HepG2 (cell line): ENCODE measurements at regions not wholly inside any gene's neighbourhood (a gene's known extent, or its start where the extent isn't known, plus 50 kb on each side); places are given as distances from the start of the nearest gene placed in this dataset.

Experiments
- ATAC-seq: fragments of 200-7000 bp; cut with Tn5 transposase; 3 replicates; pipeline ENCODE4 v1.9.1; 2020; ENCODE audit warnings: mild to moderate bottlenecking, moderate library complexity
- BruUV-seq: library from RNA; stranded (reverse); fragments of 400-500 nt; replicated peaks from 2 replicates; lab custom pipeline; 2021; lab: Mats Ljungman, UMichigan
- CTCF ChIA-PET: fragments of 300-600 bp; formaldehyde crosslinking; extraction: SDS; loops from one replicate; lab custom pipeline; 2021; ENCODE audit warnings: low total read pairs, inconsistent platforms, low intra/inter-chr PET ratio; lab: Yijun Ruan, JAX
- POLR2A ChIA-PET: fragments of 350-600 bp; sonication (Branson Sonifier 250); formaldehyde crosslinking; loops from one replicate; lab custom pipeline; 2020; ENCODE audit warnings: antibody characterized with exemption, inconsistent platforms; lab: Yijun Ruan, JAX
- DNase-seq: peaks from one replicate; pipeline ENCODE4 v3.0.0-alpha.2; 2015; ENCODE audit warnings: low spot score
- FAIRE-seq: peaks from 3 replicates; lab custom pipeline; 2011; peaks lifted over from hg19 to GRCh38; lab: Jason Lieb, UNC
- H2AFZ ChIP-seq: one replicate; pipeline ENCODE4 v1.6.1; 2011; ENCODE audit warnings: low read length, inconsistent platforms
- H3K27ac ChIP-seq: fragments of 300-600 bp; 3 replicates; pipeline ENCODE4 v1.8.0; 2011; ENCODE audit warnings: mixed run types, mild to moderate bottlenecking, mixed read lengths, low read length, inconsistent platforms; ENCODE audit not compliant: insufficient read depth; ENCODE audit errors: extremely low read length
- H3K27me3 ChIP-seq, 2 experiments: fragments of 200-600 bp in 1 of 2; 2 replicates in 1 of 2; 3 replicates in 1 of 2; pipeline versions ENCODE4 v1.6.0 to v1.8.0; 2011; ENCODE audit warnings: low read length in 2 of 2, mild to moderate bottlenecking in 2 of 2, moderate library complexity in 2 of 2, inconsistent platforms in 1 of 2; ENCODE audit not compliant: insufficient read depth in 2 of 2, control insufficient read depth in 1 of 2
- H3K36me3 ChIP-seq, 2 experiments: fragments of 200-600 bp in 1 of 2; replicated peaks in 1 of 2; 2 replicates in 1 of 2; 3 replicates in 1 of 2; pipeline versions ENCODE4 v1.5.1 to v1.8.0; 2011; ENCODE audit warnings: low read length in 2 of 2, inconsistent platforms in 1 of 2; ENCODE audit not compliant: insufficient read depth in 2 of 2, control insufficient read depth in 1 of 2
- H3K4me1 ChIP-seq: 2 replicates; pipeline ENCODE4 v1.5.1; 2012; ENCODE audit warnings: low read length, inconsistent platforms; ENCODE audit not compliant: insufficient read depth
- H3K4me2 ChIP-seq: 2 replicates; pipeline ENCODE4 v1.6.0; 2011; ENCODE audit warnings: low read depth, low read length, inconsistent platforms
- H3K4me3 ChIP-seq, 3 experiments: fragments of 200-600 bp in 1 of 3; sonication (generic), shearing (Covaris generic) in 1 of 3; replicated peaks in 1 of 3; 2 replicates each; pipeline ENCODE4 v1.5.1; 2011 to 2016; ENCODE audit warnings: low read length in 3 of 3, inconsistent platforms in 2 of 3, low read depth in 2 of 3, mild to moderate bottlenecking in 2 of 3, control low read depth in 1 of 3, mixed read lengths in 1 of 3; ENCODE audit not compliant: insufficient read depth in 1 of 3
- H3K79me2 ChIP-seq: one replicate; pipeline ENCODE4 v1.6.1; 2011; ENCODE audit warnings: low read length, inconsistent platforms; ENCODE audit not compliant: insufficient read depth
- H3K9ac ChIP-seq: 2 replicates; pipeline ENCODE4 v1.6.0; 2011; ENCODE audit warnings: mild to moderate bottlenecking, low read depth, low read length, inconsistent platforms; ENCODE audit not compliant: insufficient read depth
- H3K9me3 ChIP-seq: 2 replicates; pipeline ENCODE4 v1.5.1; 2012; ENCODE audit warnings: mild to moderate bottlenecking, low read length
- H4K20me1 ChIP-seq: 2 replicates; pipeline ENCODE4 v1.6.0; 2011; ENCODE audit warnings: inconsistent platforms, mild to moderate bottlenecking, low read length, moderate library complexity; ENCODE audit not compliant: insufficient read depth
- CENPBD1 ChIP-seq: sonication (generic); formaldehyde crosslinking; IDR thresholded peaks from 2 replicates; pipeline ENCODE4 v1.8.0; 2022; ENCODE audit warnings: missing genetic modification reagents, low read depth, mild to moderate bottlenecking, borderline replicate concordance
- HNRNPK ChIP-seq: fragments of 200-400 bp; formaldehyde crosslinking; IDR thresholded peaks from 2 replicates; pipeline ENCODE4 v1.6.1; 2018; ENCODE audit warnings: low read length, low read depth, moderate library complexity, mild to moderate bottlenecking; ENCODE audit not compliant: poor library complexity, severe bottlenecking
- HOXD1 ChIP-seq: sonication (generic); formaldehyde crosslinking; IDR thresholded peaks from 2 replicates; pipeline ENCODE4 v1.5.0; 2020; ENCODE audit warnings: missing genetic modification reagents
- IRF2 ChIP-seq: IDR thresholded peaks from 2 replicates; pipeline ENCODE4 v1.6.1; 2018; ENCODE audit warnings: missing genetic modification reagents, missing compliant biosample characterization
- KAT2B ChIP-seq: fragments of 150-350 bp; IDR thresholded peaks from 2 replicates; pipeline ENCODE4 v1.6.1; 2014; ENCODE audit warnings: low read depth, low read length, borderline replicate concordance
- MEIS2 ChIP-seq: sonication (generic); formaldehyde crosslinking; IDR thresholded peaks from 2 replicates; pipeline ENCODE4 v1.9.0; 2021; ENCODE audit warnings: mild to moderate bottlenecking, missing genetic modification reagents
- NFE2L1 ChIP-seq: sonication (generic); formaldehyde crosslinking; IDR thresholded peaks from 2 replicates; pipeline ENCODE4 v1.4.0; 2020; ENCODE audit warnings: missing genetic modification reagents, mild to moderate bottlenecking, borderline replicate concordance
- NFE2L2 ChIP-seq: fragments of 150-350 bp; IDR thresholded peaks from 2 replicates; pipeline ENCODE4 v1.6.1; 2014; ENCODE audit warnings: low read length
- RARA ChIP-seq: IDR thresholded peaks from 2 replicates; pipeline ENCODE4 v1.6.1; 2016; ENCODE audit warnings: missing genetic modification reagents, missing compliant biosample characterization
- SOX5 ChIP-seq: IDR thresholded peaks from 2 replicates; pipeline ENCODE4 v1.6.1; 2016; ENCODE audit warnings: borderline replicate concordance
- TBX2 ChIP-seq: sonication (generic); formaldehyde crosslinking; IDR thresholded peaks from 2 replicates; pipeline ENCODE4 v1.5.0; 2020; ENCODE audit warnings: missing genetic modification reagents, mild to moderate bottlenecking, borderline replicate concordance
- THAP11 ChIP-seq: IDR thresholded peaks from 2 replicates; pipeline ENCODE4 v1.6.1; 2016; ENCODE audit warnings: missing biosample characterization, missing genetic modification reagents
- ZNF12 ChIP-seq: sonication (generic); formaldehyde crosslinking; IDR thresholded peaks from 2 replicates; pipeline ENCODE4 v1.5.0; 2020; ENCODE audit warnings: missing genetic modification reagents
- ZNF329 ChIP-seq: sonication (generic); formaldehyde crosslinking; IDR thresholded peaks from 2 replicates; pipeline ENCODE4 v1.9.0; 2021; ENCODE audit warnings: low read depth, mild to moderate bottlenecking, missing genetic modification reagents
- WGBS: methylation state at CpG from one replicate; pipeline ENCODE4 v1.1.6; 2017; ENCODE audit warnings: low lambda C conversion rate; 5-methylcytosine and 5-hydroxymethylcytosine counted together
- in situ Hi-C: cut with HindIII; loops from 2 replicates; pipeline ENCODE4 v1.10.0; 2017; ENCODE audit warnings: low pct_unique_long_range_greater_than_20kb; ENCODE audit not compliant: extremely low pct_ligation_motif_present
- intact Hi-C: fragments of 100-400 bp; cut with micrococcal nuclease; formaldehyde crosslinking; loops from one replicate; pipeline ENCODE4 v1.10.0; 2022; ENCODE audit not compliant: unreplicated experiment

- Histone ChIP-seq H4K20me1 (no peaks in the 10 kb centered on the region), H3K27me3 (no peaks in the 10 kb centered on the region; a peak in 1 of 5 replicates), H3K79me2 (no peaks in the 10 kb centered on the region), H3K9me3 (no peaks in the 10 kb centered on the region), H2AFZ (no peak overlapping the region), H3K4me2 (no peak overlapping the region), H3K36me3 (no peaks in the 10 kb centered on the region), H3K4me1 (no peaks in the 10 kb centered on the region), H3K4me3 (no peak overlapping the region), H3K27ac (no peak overlapping the region), H3K9ac (no peak overlapping the region)
- ATAC-seq (no peak), FAIRE-seq (no peak), DNase-seq (no peak)
- ChIA-PET CTCF (no interaction called here), POLR2A (no interaction called here)
- no TSS peak for BruUV-seq
- WGBS = 41% methylated on average over 2 of the region's 2 CpGs
- in situ Hi-C loops (no loop called here), intact Hi-C loops (no loop called here)
- no peak for TF ChIP-seq HOXD1 (CRISPR knock-in tag)
- TF ChIP-seq RARA (CRISPR knock-in tag) = no peak
- no peak for TF ChIP-seq THAP11
- no peak for TF ChIP-seq CENPBD1 (CRISPR knock-in tag)
- no peak for TF ChIP-seq IRF2 (CRISPR knock-in tag)
- peak; percentile 64; the same call in 1 of the 2 replicates for TF ChIP-seq ZNF12 (CRISPR knock-in tag)
- no peak for TF ChIP-seq TBX2 (CRISPR knock-in tag)
Observed at GRCh38 chr3:71975573-71975972, 190.6 kb upstream of the PROK2 start.

- H3K9me3 ChIP-seq = no peaks in the 10 kb centered on the region
- no peaks in the 10 kb centered on the region for H3K36me3 ChIP-seq
- CTCF ChIA-PET = no interaction called here
- intact Hi-C loops = no loop called here
- ATAC-seq (no peak), DNase-seq (no peak)
- no peak overlapping the region for H2AFZ ChIP-seq
- BruUV-seq = no TSS peak
- H3K27me3 ChIP-seq = no peaks in the 10 kb centered on the region; a peak in 1 of 5 replicates
- no peak for TF ChIP-seq NFE2L1
- TF ChIP-seq NFE2L2 = no peak
- TF ChIP-seq MEIS2 (CRISPR knock-in tag) = no peak
- no peak for TF ChIP-seq SOX5
- no peak for TF ChIP-seq KAT2B
- no peak for TF ChIP-seq HNRNPK
- TF ChIP-seq ZNF329 (CRISPR knock-in tag) = no peak
- TF ChIP-seq, all 625 proteins: peak for 0
- POLR2A ChIA-PET = no interaction called here
- in situ Hi-C loops = loop anchor here (25.0 kb wide), 1 partner anchor 838 kb away; no protein-coding TSS in a partner anchor
- H3K79me2 ChIP-seq = no peaks in the 10 kb centered on the region
- no peak for FAIRE-seq
- H3K4me3 ChIP-seq = no peak overlapping the region
- no peak overlapping the region for H3K9ac ChIP-seq
- 2% methylated on average over 3 of the region's 3 CpGs for WGBS
- H3K4me2 ChIP-seq = no peak overlapping the region
- H3K4me1 ChIP-seq = no peaks in the 10 kb centered on the region
- H3K27ac ChIP-seq = no peak overlapping the region
- H4K20me1 ChIP-seq = no peaks in the 10 kb centered on the region
Observed at GRCh38 chr3:71974786-71975185, 189.8 kb upstream of the PROK2 start.
